ENCODE measurements at regions not wholly inside any gene's neighbourhood (a gene's known extent, or its start where the extent isn't known, plus 50 kb on each side); places are given as distances from the start of the nearest gene placed in this dataset.
"Not testable (repeated sequence)": the region's sequence is repeated elsewhere in the genome, so short reads cannot be mapped to it uniquely, and the experiment has no call there.

- no peak for DNase-seq (ENCODE audit: low spot score)
Observed at GRCh38 chr7:152543799-152544198, 108.0 kb upstream of the KMT2C start.

GRCh38 chr7:152541892-152542291 is 106.1 kb upstream of the KMT2C start:
- DNase-seq (ENCODE audit: low spot score) = no peak

GRCh38 chr7:152539190-152539495 is 103.3 kb upstream of the KMT2C start:
- DNase-seq (ENCODE audit: low spot score) = not testable (repeated sequence)

GRCh38 chr7:152538346-152539189 is 102.8 kb upstream of the KMT2C start:
- not testable (repeated sequence) for DNase-seq (ENCODE audit: low spot score)

- DNase-seq (ENCODE audit: low spot score) = no peak
Observed at GRCh38 chr7:152537639-152538038, 101.8 kb upstream of the KMT2C start.

GRCh38 chr7:152528612-152529011 is 92.8 kb upstream of the KMT2C start:
- DNase-seq (ENCODE audit: low spot score) = no peak

GRCh38 chr7:152527610-152528032 is 91.8 kb upstream of the KMT2C start:
- peak; percentile 31 for DNase-seq (ENCODE audit: low spot score)

- DNase-seq (ENCODE audit: low spot score) = no peak
Observed at GRCh38 chr7:152523916-152524315, 88.1 kb upstream of the KMT2C start.

GRCh38 chr7:152522571-152523067 is 86.8 kb upstream of the KMT2C start:
- DNase-seq (ENCODE audit: low spot score) = no peak

GRCh38 chr7:152521420-152522337 is 85.9 kb upstream of the KMT2C start:
- DNase-seq (ENCODE audit: low spot score) = no peak

GRCh38 chr7:152520861-152521302 is 85.1 kb upstream of the KMT2C start:
- no peak for DNase-seq (ENCODE audit: low spot score)

- no peak for DNase-seq (ENCODE audit: low spot score)
Observed at GRCh38 chr7:152519290-152519689, 83.5 kb upstream of the KMT2C start.

GRCh38 chr7:152516216-152516615 is 80.4 kb upstream of the KMT2C start:
- DNase-seq (ENCODE audit: low spot score) = no peak

GRCh38 chr7:152515266-152515950 is 79.6 kb upstream of the KMT2C start:
- DNase-seq (ENCODE audit: low spot score) = not testable (repeated sequence)

- DNase-seq (ENCODE audit: low spot score) = no peak
Observed at GRCh38 chr7:152514771-152515105, 78.9 kb upstream of the KMT2C start.

- no peak for DNase-seq (ENCODE audit: low spot score)
Observed at GRCh38 chr7:152513861-152514770, 78.3 kb upstream of the KMT2C start.

- DNase-seq (ENCODE audit: low spot score) = no peak
Observed at GRCh38 chr7:152512706-152513105, 76.9 kb upstream of the KMT2C start.

GRCh38 chr7:152511736-152512135 is 75.9 kb upstream of the KMT2C start:
- DNase-seq (ENCODE audit: low spot score) = no peak

GRCh38 chr7:152508701-152509100 is 72.9 kb upstream of the KMT2C start:
- no peak for DNase-seq (ENCODE audit: low spot score)

GRCh38 chr7:152505606-152506005 is 69.8 kb upstream of the KMT2C start:
- no peak for DNase-seq (ENCODE audit: low spot score)

GRCh38 chr7:152504816-152505215 is 69.0 kb upstream of the KMT2C start:
- no peak for DNase-seq (ENCODE audit: low spot score)
